GM21526 (cell line): ENCODE measurements at regions not wholly inside any gene's neighbourhood (a gene's known extent, or its start where the extent isn't known, plus 50 kb on each side); places are given as distances from the start of the nearest gene placed in this dataset.

Experiments used
- ATAC-seq: cut with Tn5 transposase; IDR thresholded peaks from one replicate; pipeline ENCODE4 v1.9.1; 2021; ENCODE audit warnings: moderate library complexity; ENCODE audit not compliant: unreplicated experiment, low FRiP score

- no peak for ATAC-seq
Observed at GRCh38 chr9:90979138-90979551, 177.5 kb downstream of the SYK start.

GRCh38 chr9:90979639-90980038 lies 178.0 kb downstream of the SYK start:
- no peak for ATAC-seq

- no peak for ATAC-seq
Observed at GRCh38 chr9:90981726-90982125, 180.1 kb downstream of the SYK start.

- no peak for ATAC-seq
Observed at GRCh38 chr9:90983394-90983793, 181.8 kb downstream of the SYK start.

GRCh38 chr9:90985631-90986030 lies 184.0 kb downstream of the SYK start:
- no peak for ATAC-seq

- no peak for ATAC-seq
Observed at GRCh38 chr9:90986161-90986560, 184.5 kb downstream of the SYK start.

GRCh38 chr9:90987566-90987965 lies 185.9 kb downstream of the SYK start:
- ATAC-seq = no peak

GRCh38 chr9:90988318-90988717 lies 186.7 kb downstream of the SYK start:
- no peak for ATAC-seq

GRCh38 chr9:90991953-90992352 lies 190.3 kb downstream of the SYK start:
- no peak for ATAC-seq

GRCh38 chr9:90995516-90995915 lies 193.9 kb downstream of the SYK start:
- ATAC-seq = no peak

- no peak for ATAC-seq
Observed at GRCh38 chr9:90996154-90997065, 194.8 kb downstream of the SYK start.

GRCh38 chr9:90998573-90998972 lies 197.0 kb downstream of the SYK start:
- no peak for ATAC-seq

GRCh38 chr9:90999425-91000397 lies 198.1 kb downstream of the SYK start:
- no peak for ATAC-seq

GRCh38 chr9:91001146-91001611 lies 199.6 kb downstream of the SYK start:
- no peak for ATAC-seq

- no peak for ATAC-seq
Observed at GRCh38 chr9:91004484-91004883, 202.9 kb downstream of the SYK start.

GRCh38 chr9:91004992-91005391 lies 203.4 kb downstream of the SYK start:
- no peak for ATAC-seq

- no peak for ATAC-seq
Observed at GRCh38 chr9:91006046-91006445, 204.4 kb downstream of the SYK start.

- ATAC-seq = no peak
Observed at GRCh38 chr9:91008568-91008967, 206.9 kb downstream of the SYK start.

GRCh38 chr9:91011891-91012290 lies 210.3 kb downstream of the SYK start:
- no peak for ATAC-seq

- no peak for ATAC-seq
Observed at GRCh38 chr9:91012933-91013841, 211.6 kb downstream of the SYK start.
